Activated T-cell treated with anti-CD3 and anti-CD28 coated beads, Interleukin-2, amount 50 U/mL, for 72 hours (primary cell): ENCODE measurements at regions not wholly inside any gene's neighbourhood (a gene's known extent, or its start where the extent isn't known, plus 50 kb on each side); places are given as distances from the start of the nearest gene placed in this dataset.

Experiments
- ATAC-seq, 2 donors: fragments of 150-1000 bp; cut with Tn5 transposase; replicated peaks in 1 of 2; 2 replicates each; pipeline ENCODE4 v1.10.0; 2021; ENCODE audit warnings: moderate library complexity in 2 of 2, mild to moderate bottlenecking in 1 of 2
- DNase-seq, 2 donors: peaks; one replicate each; pipeline ENCODE4 v3.0.0; 2021 to 2022; ENCODE audit warnings: mixed read lengths in 1 of 2
- H3K27ac Mint-ChIP-seq: one replicate; pipeline ENCODE4 v1.8.0; 2022; ENCODE audit warnings: mild to moderate bottlenecking, moderate library complexity, mixed read lengths
- H3K27me3 Mint-ChIP-seq: one replicate; pipeline ENCODE4 v1.8.0; 2022; ENCODE audit warnings: low read depth, mixed read lengths
- H3K36me3 Mint-ChIP-seq, 2 donors: one replicate each; pipeline ENCODE4 v1.8.0; 2022; ENCODE audit warnings: mixed read lengths in 2 of 2, mild to moderate bottlenecking in 1 of 2; ENCODE audit not compliant: insufficient read depth in 2 of 2
- H3K4me1 Mint-ChIP-seq: one replicate; pipeline ENCODE4 v1.8.0; 2022; ENCODE audit warnings: low read depth, mixed read lengths
- H3K4me3 Mint-ChIP-seq, 2 donors: one replicate each; pipeline ENCODE4 v1.8.0; 2022; ENCODE audit warnings: mild to moderate bottlenecking in 2 of 2, mixed read lengths in 2 of 2, moderate library complexity in 2 of 2
- H3K9me3 Mint-ChIP-seq, 2 donors: one replicate each; pipeline ENCODE4 v1.8.0; 2022; ENCODE audit warnings: mixed read lengths in 2 of 2

DNA sequence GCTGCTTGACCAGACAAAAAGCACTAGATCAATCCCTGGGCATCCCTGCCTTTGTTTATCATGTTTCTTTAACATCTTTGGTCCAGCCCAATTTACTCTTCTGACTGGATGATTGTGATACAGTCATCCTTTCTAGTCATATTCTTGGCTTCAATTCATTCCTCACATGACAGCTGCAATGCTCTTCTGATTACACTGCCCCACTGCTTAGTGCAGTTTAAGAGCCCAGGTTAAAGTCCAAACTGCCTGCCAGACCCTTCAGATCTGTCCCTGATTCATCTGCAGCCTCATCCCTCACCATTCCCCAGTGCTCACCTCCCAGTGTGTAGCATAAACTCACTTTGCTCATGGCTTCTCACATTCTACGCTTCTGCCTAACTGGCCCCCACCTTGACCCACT is 383.8 kb downstream of the TNS3 start:
- ATAC-seq (no peak), DNase-seq (no peak)
- Mint-ChIP-seq H3K4me1 (no peaks in the 10 kb centered on the region), H3K27ac (no peak overlapping the region), H3K36me3 (no peaks in the 10 kb centered on the region), H3K27me3 (peaks cover 5% of the 10 kb centered on the region), H3K4me3 (no peak overlapping the region), H3K9me3 (no peaks in the 10 kb centered on the region)

DNA sequence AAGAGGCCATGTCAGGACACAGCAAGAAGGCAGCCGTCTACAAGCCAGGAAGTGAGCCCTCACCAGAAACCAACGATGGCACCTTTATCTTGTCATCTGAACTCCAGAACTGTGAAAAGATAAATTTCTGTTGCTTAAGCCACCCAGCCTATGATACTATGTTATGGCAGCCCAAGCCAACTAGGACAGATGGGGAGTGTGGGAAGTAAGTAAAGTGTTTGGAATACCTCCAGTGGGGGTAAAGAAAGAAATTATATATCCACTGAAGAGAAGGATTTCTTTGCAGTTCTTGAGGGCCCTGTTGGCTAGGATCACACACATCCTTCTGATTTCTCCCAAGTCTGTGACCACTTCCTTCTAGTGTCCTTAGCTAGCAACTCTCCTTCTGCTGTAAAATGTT is 384.4 kb downstream of the TNS3 start:
- Mint-ChIP-seq H3K4me1 (no peaks in the 10 kb centered on the region), H3K4me3 (no peak overlapping the region), H3K27me3 (peaks cover 5% of the 10 kb centered on the region), H3K9me3 (no peaks in the 10 kb centered on the region), H3K27ac (no peak overlapping the region), H3K36me3 (no peaks in the 10 kb centered on the region)
- no peak for ATAC-seq
- DNase-seq, result no peak

DNA sequence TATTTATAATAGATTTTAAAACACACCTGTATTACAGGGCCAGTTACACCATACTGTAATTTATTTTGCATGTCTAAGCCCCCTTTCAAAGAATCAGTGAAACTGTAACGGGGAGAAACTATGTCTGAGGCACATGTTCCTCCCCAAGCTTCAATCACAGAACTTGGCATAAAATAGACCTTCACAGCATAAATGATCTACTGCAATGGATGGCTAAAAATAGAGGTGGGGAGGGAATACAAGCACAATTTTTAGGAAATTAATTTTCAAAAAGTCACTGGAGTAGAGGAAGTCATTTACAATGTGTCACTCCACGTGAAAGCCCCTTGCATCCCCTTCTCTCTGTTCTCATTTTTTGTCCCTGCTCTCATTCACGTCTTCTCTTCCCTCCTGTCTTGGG is 385.2 kb downstream of the TNS3 start:
- H3K36me3 Mint-ChIP-seq, result no peaks in the 10 kb centered on the region
- H3K4me1 Mint-ChIP-seq, result no peaks in the 10 kb centered on the region
- peaks cover under 1% of the 10 kb centered on the region for H3K27me3 Mint-ChIP-seq
- no peak overlapping the region for H3K4me3 Mint-ChIP-seq
- H3K9me3 Mint-ChIP-seq, result no peaks in the 10 kb centered on the region
- no peak overlapping the region for H3K27ac Mint-ChIP-seq
- DNase-seq, result no peak
- no peak for ATAC-seq

GRCh38 chr7:47196106-47196645 is 385.7 kb downstream of the TNS3 start:
- Mint-ChIP-seq H3K27ac (no peak overlapping the region), H3K4me3 (no peak overlapping the region), H3K27me3 (no peaks in the 10 kb centered on the region), H3K36me3 (no peaks in the 10 kb centered on the region), H3K9me3 (no peaks in the 10 kb centered on the region), H3K4me1 (no peaks in the 10 kb centered on the region)
- ATAC-seq, result no peak
- no peak for DNase-seq

GRCh38 chr7:47195641-47196040 is 386.3 kb downstream of the TNS3 start:
- Mint-ChIP-seq H3K27me3 (no peaks in the 10 kb centered on the region), H3K27ac (no peak overlapping the region), H3K4me3 (no peak overlapping the region), H3K4me1 (no peaks in the 10 kb centered on the region), H3K36me3 (no peaks in the 10 kb centered on the region), H3K9me3 (no peaks in the 10 kb centered on the region)
- ATAC-seq (no peak), DNase-seq (no peak)

DNA sequence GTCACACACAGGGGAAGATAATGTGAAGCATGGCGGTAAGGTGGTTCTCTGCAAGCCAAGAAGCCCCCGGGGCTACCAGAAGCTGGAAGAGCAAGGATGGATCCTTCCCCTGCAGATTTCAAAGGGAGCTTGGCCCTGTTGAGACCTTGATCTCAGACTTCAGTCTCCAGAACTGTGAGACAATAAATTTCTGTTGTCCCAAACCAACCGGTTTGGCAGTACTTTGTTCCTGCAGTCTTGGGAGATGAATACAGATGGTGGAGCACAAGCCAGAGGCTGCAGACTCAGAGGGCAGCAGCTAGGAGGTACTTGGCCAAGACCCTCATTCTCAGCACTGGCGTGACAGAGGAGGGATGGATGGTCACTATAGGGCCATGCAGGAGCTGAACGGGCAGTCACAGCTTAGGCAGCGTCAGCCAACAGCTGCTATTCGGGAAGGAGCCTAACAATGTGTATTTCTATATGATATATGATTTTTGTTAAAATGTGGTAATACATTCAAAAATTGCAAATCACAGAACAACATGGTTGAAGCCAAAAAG is 387.3 kb downstream of the TNS3 start:
- no peaks in the 10 kb centered on the region for H3K9me3 Mint-ChIP-seq
- ATAC-seq (no peak), DNase-seq (no peak)
- H3K4me3 Mint-ChIP-seq, result no peak overlapping the region
- H3K36me3 Mint-ChIP-seq, result no peaks in the 10 kb centered on the region
- H3K27ac Mint-ChIP-seq, result no peak overlapping the region
- no peaks in the 10 kb centered on the region for H3K4me1 Mint-ChIP-seq
- H3K27me3 Mint-ChIP-seq, result no peaks in the 10 kb centered on the region

DNA sequence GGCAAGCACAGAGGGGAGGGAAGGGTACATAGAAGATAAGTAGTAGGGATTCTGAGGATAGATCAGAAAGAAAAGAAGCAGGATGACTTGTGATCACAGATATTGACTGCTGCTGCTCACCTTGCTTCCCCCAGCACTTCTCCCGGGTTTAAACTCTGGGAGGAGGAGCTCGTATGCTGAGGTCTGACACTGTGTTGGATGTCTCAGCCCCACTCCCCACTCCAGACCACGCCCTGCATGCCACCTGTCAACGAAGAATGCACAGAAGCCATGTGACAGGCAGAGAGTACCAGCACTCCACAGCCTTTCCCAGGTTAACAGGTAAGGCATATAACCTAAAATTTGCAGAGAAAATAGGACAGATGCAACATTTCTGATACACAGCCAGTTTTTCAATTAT is 388.9 kb downstream of the TNS3 start:
- H3K9me3 Mint-ChIP-seq, result peaks cover 0 to 2% of the 10 kb centered on the region in 2 donors
- no peak for DNase-seq
- H3K4me1 Mint-ChIP-seq, result no peaks in the 10 kb centered on the region
- ATAC-seq, result no peak
- H3K4me3 Mint-ChIP-seq, result no peak overlapping the region
- no peaks in the 10 kb centered on the region for H3K27me3 Mint-ChIP-seq
- H3K36me3 Mint-ChIP-seq, result no peaks in the 10 kb centered on the region
- no peak overlapping the region for H3K27ac Mint-ChIP-seq

GRCh38 chr7:47191876-47192291 is 390.0 kb downstream of the TNS3 start:
- no peaks in the 10 kb centered on the region for H3K27me3 Mint-ChIP-seq
- H3K27ac Mint-ChIP-seq, result no peak overlapping the region
- DNase-seq (no peak), ATAC-seq (no peak)
- H3K36me3 Mint-ChIP-seq, result no peaks in the 10 kb centered on the region
- H3K9me3 Mint-ChIP-seq, result peaks cover 0 to 2% of the 10 kb centered on the region in 2 donors
- no peak overlapping the region for H3K4me3 Mint-ChIP-seq
- no peaks in the 10 kb centered on the region for H3K4me1 Mint-ChIP-seq

DNA sequence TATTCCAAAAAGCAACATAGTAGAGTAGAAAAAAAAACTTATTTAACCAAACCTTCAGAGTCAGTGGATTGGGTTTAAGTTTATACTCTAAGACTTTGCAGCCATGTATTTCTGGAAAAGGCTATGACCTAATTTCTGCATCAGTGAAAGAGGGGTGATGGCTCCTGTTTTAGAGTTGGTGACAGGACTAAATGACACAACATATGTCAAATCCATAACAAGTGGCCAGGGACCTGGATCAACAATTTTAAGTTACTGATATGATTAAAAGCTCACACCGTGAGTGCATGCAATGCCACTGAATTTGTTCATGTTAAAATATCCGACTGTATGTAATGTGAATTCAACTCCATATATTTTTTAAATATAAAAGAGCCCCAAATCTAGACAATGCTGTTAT is 390.6 kb downstream of the TNS3 start:
- no peak for DNase-seq
- peaks cover 0 to 2% of the 10 kb centered on the region in 2 donors for H3K9me3 Mint-ChIP-seq
- no peaks in the 10 kb centered on the region for H3K36me3 Mint-ChIP-seq
- no peak overlapping the region for H3K4me3 Mint-ChIP-seq
- no peak for ATAC-seq
- H3K4me1 Mint-ChIP-seq, result no peaks in the 10 kb centered on the region
- no peak overlapping the region for H3K27ac Mint-ChIP-seq
- H3K27me3 Mint-ChIP-seq, result no peaks in the 10 kb centered on the region

DNA sequence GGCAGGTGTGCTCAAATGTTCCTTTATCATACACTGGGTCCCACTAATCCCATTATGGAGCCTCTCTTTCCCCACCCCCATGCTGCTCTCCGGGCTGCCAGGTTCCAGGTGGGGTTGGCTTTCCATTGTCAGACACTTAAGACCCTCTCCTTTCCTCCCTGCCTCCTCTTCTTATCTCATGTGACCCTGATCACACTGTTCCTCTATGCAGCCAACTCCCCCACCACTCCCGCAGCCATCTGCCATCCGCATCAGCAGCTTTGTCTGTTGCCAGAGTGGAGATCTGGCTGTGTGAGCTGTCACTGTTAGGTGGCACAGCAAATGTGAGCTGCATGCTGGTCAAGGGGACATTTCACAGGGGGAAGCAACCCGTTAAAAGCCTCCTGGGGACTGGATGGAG is 391.4 kb downstream of the TNS3 start:
- Mint-ChIP-seq H3K36me3 (no peaks in the 10 kb centered on the region), H3K9me3 (peaks cover 0 to 2% of the 10 kb centered on the region in 2 donors), H3K4me1 (no peaks in the 10 kb centered on the region), H3K27ac (no peak overlapping the region), H3K4me3 (no peak overlapping the region), H3K27me3 (no peaks in the 10 kb centered on the region)
- DNase-seq (no peak), ATAC-seq (no peak)

DNA sequence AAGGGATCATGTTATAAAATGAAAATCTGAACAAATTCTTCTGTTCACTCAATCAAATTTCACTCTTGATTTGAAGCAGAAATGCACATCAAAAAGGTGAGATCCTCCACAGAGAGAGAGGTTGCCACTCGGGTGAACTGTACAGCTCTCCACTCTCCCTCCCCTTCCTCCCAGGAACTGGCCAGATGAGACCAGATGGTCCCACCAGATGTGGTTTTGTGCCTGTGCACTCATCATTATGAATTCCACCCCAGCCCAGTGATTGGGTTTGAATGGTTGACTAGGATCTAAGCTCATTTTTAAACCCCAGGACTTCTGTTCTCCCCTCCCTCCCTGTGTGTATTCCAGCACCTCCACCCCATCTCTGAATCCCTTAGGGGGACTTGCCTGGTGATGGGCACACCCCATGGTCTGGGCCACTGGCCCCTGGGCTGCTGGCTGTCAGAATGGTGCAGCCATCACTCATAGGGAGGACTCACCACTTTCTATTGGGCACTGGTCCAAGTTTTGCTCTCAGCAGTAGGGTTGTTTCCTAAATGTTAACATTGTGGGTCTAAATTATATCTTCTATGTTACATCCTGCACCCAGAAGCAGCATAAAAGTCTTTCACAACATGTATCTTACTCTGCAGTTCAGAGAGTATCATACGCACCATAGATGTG is 393.1 kb downstream of the TNS3 start:
- no peaks in the 10 kb centered on the region for H3K27me3 Mint-ChIP-seq
- ATAC-seq, result no peak
- H3K9me3 Mint-ChIP-seq, result peaks cover 0 to 2% of the 10 kb centered on the region in 2 donors
- no peaks in the 10 kb centered on the region for H3K4me1 Mint-ChIP-seq
- no peaks in the 10 kb centered on the region for H3K36me3 Mint-ChIP-seq
- DNase-seq, result no peak
- no peak overlapping the region for H3K27ac Mint-ChIP-seq
- no peak overlapping the region for H3K4me3 Mint-ChIP-seq

- ATAC-seq, result no peak
- no peaks in the 10 kb centered on the region for H3K36me3 Mint-ChIP-seq
- H3K4me3 Mint-ChIP-seq, result no peak overlapping the region
- DNase-seq, result no peak
- no peaks in the 10 kb centered on the region for H3K4me1 Mint-ChIP-seq
- H3K9me3 Mint-ChIP-seq, result peaks cover 0 to 2% of the 10 kb centered on the region in 2 donors
- H3K27ac Mint-ChIP-seq, result no peak overlapping the region
- H3K27me3 Mint-ChIP-seq, result no peaks in the 10 kb centered on the region
Measured at GRCh38 chr7:47188136-47188535, 393.8 kb downstream of the TNS3 start.

- Mint-ChIP-seq H3K9me3 (peaks cover 0 to 2% of the 10 kb centered on the region in 2 donors), H3K36me3 (no peaks in the 10 kb centered on the region), H3K4me1 (no peaks in the 10 kb centered on the region), H3K27ac (no peak overlapping the region), H3K27me3 (no peaks in the 10 kb centered on the region), H3K4me3 (no peak overlapping the region)
- no peak for DNase-seq
- ATAC-seq, result no peak
Measured at GRCh38 chr7:47186316-47186715, 395.6 kb downstream of the TNS3 start.

DNA sequence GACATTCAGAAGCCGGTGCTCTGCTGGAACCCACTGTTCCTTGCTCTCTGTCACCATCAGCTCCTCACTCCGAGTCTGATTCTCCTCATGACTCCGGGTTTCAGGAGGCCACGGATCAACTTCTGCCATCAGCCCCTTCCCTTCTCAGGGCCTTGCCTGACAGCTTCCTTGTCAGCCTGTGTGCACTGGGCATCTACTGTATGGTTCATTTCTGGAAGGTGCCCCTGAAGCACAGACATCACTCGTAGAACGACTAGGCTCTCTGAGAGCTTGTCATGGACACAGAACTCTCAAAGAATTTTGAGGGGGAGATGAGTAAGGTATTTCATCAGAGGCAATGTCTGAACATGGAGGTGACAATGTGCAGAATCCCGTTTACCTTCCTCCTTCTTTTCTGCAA is 396.1 kb downstream of the TNS3 start:
- no peaks in the 10 kb centered on the region for H3K4me1 Mint-ChIP-seq
- no peak overlapping the region for H3K27ac Mint-ChIP-seq
- peaks cover 0 to 2% of the 10 kb centered on the region in 2 donors for H3K9me3 Mint-ChIP-seq
- DNase-seq (no peak), ATAC-seq (no peak)
- H3K4me3 Mint-ChIP-seq, result no peak overlapping the region
- no peaks in the 10 kb centered on the region for H3K36me3 Mint-ChIP-seq
- H3K27me3 Mint-ChIP-seq, result no peaks in the 10 kb centered on the region
